ENCODE measurements at regions not wholly inside any gene's neighbourhood (a gene's known extent, or its start where the extent isn't known, plus 50 kb on each side); places are given as distances from the start of the nearest gene placed in this dataset.

DNA sequence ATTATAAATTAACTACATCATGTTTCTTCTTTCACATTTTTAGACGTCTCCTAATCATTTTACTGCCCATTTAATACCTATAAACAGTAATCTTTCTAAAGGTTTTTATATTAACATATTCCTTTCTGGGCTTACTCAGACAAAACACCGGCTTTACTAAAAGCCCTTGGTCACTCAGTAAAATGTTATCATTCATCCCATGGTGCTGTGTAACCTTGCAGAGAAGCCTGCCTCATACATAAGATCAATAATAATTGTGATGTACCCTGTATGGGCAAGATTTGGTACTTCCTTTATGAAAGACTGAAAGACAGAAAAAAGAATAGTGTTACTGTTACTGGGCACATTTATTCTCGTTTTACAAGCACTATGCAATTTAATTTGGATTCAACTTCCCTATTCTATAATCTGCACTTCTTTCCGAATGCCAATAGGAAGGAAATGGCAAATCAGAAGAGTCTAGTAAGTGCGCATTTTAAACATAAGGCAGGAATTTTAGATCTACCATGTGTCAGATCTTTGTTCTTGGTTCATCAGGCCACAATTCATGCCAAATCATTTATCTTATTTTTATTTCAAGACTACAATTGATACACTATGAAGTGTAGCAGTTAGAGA, 522.2 kb downstream of the CSNK1G3 start:
- TF ChIP-seq, protein P1, sequence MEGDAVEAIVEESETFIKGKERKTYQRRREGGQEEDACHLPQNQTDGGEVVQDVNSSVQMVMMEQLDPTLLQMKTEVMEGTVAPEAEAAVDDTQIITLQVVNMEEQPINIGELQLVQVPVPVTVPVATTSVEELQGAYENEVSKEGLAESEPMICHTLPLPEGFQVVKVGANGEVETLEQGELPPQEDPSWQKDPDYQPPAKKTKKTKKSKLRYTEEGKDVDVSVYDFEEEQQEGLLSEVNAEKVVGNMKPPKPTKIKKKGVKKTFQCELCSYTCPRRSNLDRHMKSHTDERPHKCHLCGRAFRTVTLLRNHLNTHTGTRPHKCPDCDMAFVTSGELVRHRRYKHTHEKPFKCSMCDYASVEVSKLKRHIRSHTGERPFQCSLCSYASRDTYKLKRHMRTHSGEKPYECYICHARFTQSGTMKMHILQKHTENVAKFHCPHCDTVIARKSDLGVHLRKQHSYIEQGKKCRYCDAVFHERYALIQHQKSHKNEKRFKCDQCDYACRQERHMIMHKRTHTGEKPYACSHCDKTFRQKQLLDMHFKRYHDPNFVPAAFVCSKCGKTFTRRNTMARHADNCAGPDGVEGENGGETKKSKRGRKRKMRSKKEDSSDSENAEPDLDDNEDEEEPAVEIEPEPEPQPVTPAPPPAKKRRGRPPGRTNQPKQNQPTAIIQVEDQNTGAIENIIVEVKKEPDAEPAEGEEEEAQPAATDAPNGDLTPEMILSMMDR (IDR thresholded peaks at IDR 0.05; ENCODE audit: insufficient read depth, low read depth, low read length): no peak

DNA sequence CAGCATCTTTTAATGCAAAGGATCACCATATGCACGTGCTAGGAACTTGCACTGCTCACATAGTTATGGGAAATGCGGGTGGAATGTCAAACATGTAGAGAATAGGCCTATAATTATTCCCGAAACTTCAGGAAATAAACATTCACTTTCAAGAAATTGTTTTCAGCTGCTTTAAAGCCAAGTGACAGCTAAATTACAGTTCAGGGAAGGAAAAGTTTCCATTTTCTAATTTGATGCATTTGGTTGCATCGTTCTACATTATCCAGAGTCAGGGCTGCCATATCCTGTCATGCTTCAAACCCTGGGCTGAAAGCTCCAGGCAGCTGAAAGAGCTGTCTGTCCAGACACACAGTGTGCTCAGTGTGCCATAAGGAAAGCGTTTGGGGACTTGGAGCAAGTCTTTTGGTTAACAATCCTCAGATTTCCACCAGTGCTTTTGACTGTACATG, 518.1 kb downstream of the CSNK1G3 start:
- CTCF ChIA-PET: no interaction called here
- H3K27me3 ChIP-seq (ENCODE audit: control insufficient read depth, insufficient read depth, low read length): no peaks in the 10 kb centered on the region
- H3K36me3 ChIP-seq (ENCODE audit: control insufficient read depth, insufficient read depth, low read length): no peaks in the 10 kb centered on the region
- H3K4me3 ChIP-seq (ENCODE audit: low read depth, low read length): no peak overlapping the region
- POLR2A ChIA-PET: no interaction called here
- DNase-seq (ENCODE audit: low read depth): no peak
- TF ChIP-seq, protein P1 (IDR thresholded peaks at IDR 0.05; ENCODE audit: insufficient read depth, low read depth, low read length): no peak

More for the DNA sequence above, 522.2 kb downstream of the CSNK1G3 start:
- ChIA-PET CTCF (no interaction called here), POLR2A (no interaction called here)
- DNase-seq (ENCODE audit: low read depth): no peak
- Histone ChIP-seq H3K4me3 (ENCODE audit: low read depth, low read length) (no peak overlapping the region), H3K36me3 (ENCODE audit: control insufficient read depth, insufficient read depth, low read length) (no peaks in the 10 kb centered on the region), H3K27me3 (ENCODE audit: control insufficient read depth, insufficient read depth, low read length) (no peaks in the 10 kb centered on the region)

DNA sequence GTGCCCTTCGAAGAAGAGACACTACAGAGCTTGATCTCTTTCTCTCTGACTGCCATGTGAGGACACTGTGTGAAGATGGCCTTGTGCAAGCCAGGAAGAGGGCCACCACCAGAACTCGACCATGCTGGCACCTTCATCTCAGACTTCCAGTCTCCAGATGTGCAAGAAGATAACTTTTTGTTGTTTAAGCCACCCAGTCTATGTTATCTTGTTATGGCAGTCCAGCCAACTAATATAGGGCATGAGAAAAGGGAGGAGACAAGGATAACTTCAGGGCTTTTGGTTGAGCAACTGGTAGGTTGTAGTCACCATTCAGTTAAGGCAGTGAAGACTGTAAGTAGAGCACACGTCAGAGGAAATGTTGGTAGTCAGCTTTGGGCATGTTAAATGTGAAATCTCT, 515.5 kb downstream of the CSNK1G3 start:
- POLR2A ChIA-PET: no interaction called here
- TF ChIP-seq, protein P1 (IDR thresholded peaks at IDR 0.05; ENCODE audit: insufficient read depth, low read depth, low read length): no peak
- Histone ChIP-seq H3K4me3 (ENCODE audit: low read depth, low read length) (no peak overlapping the region), H3K27me3 (ENCODE audit: control insufficient read depth, insufficient read depth, low read length) (no peaks in the 10 kb centered on the region), H3K36me3 (ENCODE audit: control insufficient read depth, insufficient read depth, low read length) (no peaks in the 10 kb centered on the region)
- DNase-seq (ENCODE audit: low read depth): no peak
- CTCF ChIA-PET: no interaction called here

DNA sequence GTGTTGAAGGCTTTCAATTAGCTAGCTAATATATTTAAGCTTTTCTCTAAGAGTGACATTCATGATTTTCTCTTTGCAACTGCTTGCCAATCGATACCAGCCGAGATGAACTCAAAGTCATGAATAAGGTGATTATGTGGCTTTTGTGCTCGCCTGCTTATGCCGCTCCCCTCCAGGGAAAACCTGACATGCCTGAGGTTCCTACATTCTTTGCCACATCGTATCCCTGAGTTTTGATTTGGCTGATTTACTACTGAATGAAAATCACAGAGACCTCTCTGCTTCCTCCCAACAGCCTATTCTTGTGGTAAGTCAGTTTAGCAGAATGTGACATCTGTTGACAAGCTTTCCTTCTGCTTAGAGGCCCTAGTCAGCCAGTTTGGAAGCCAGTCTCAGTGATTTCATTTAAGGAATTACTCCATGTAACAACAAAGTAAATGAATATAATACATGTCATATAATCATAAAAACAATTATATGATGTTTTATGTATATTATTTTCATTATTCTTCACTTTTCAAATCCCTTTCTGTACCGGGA, 513.4 kb downstream of the CSNK1G3 start:
- no peak for DNase-seq (ENCODE audit: low read depth)
- no peaks in the 10 kb centered on the region for H3K27me3 ChIP-seq (ENCODE audit: control insufficient read depth, insufficient read depth, low read length)
- TF ChIP-seq, protein P1 (IDR thresholded peaks at IDR 0.05; ENCODE audit: insufficient read depth, low read depth, low read length): no peak
- ChIA-PET POLR2A (no interaction called here), CTCF (no interaction called here)
- H3K4me3 ChIP-seq (ENCODE audit: low read depth, low read length): no peak overlapping the region
- H3K36me3 ChIP-seq (ENCODE audit: control insufficient read depth, insufficient read depth, low read length): no peaks in the 10 kb centered on the region

DNA sequence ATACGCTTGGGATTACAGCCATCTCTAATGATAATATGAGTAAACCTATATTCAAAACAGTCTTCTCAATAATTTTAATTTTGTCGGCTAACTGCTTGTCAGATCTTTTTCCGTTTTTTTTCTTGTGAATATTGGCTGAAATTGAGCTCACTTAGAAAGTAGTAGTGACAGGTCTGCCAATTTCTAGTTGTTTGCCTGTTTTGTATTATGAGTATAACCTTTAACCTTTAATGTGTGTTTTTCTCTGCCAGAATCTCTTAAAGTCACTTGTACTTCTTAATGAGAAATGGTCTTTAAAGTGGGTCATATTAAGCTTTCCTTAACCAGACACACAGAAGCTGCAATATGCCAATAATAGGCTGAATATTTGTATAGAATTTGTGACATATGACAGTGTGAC, 511.0 kb downstream of the CSNK1G3 start:
- TF ChIP-seq, protein P1 (IDR thresholded peaks at IDR 0.05; ENCODE audit: insufficient read depth, low read depth, low read length): no peak
- Histone ChIP-seq H3K36me3 (ENCODE audit: control insufficient read depth, insufficient read depth, low read length) (no peaks in the 10 kb centered on the region), H3K27me3 (ENCODE audit: control insufficient read depth, insufficient read depth, low read length) (no peaks in the 10 kb centered on the region), H3K4me3 (ENCODE audit: low read depth, low read length) (no peak overlapping the region)
- ChIA-PET CTCF (no interaction called here), POLR2A (no interaction called here)
- DNase-seq (ENCODE audit: low read depth): no peak
